ENCODE measurements at regions not wholly inside any gene's neighbourhood (a gene's known extent, or its start where the extent isn't known, plus 50 kb on each side); places are given as distances from the start of the nearest gene placed in this dataset.

GRCh38 chr6:165025040-165025439, 284.4 kb downstream of the C6orf118 start:
- Histone ChIP-seq H2BK20ac (ENCODE audit: low read depth, low read length, poor library complexity, severe bottlenecking) (no peak overlapping the region), H2BK12ac (ENCODE audit: insufficient read length, low read depth, low read length) (no peak overlapping the region), H3K4ac (ENCODE audit: low read depth, low read length) (no peak overlapping the region), H3K18ac (ENCODE audit: insufficient read length, low read depth, low read length) (no peak overlapping the region), H3K56ac (ENCODE audit: insufficient read length, low read depth, low read length) (no peak overlapping the region), H4K8ac (replicated peaks; ENCODE audit: insufficient read length, low read depth, low read length) (no peak overlapping the region), H3K4me2 (ENCODE audit: insufficient read depth, insufficient read length, low read length) (no peak overlapping the region), H4K20me1 (ENCODE audit: control insufficient read depth, insufficient read depth, insufficient read length) (no peaks in the 10 kb centered on the region), H3K14ac (ENCODE audit: insufficient read depth, low read length) (no peak overlapping the region), H2BK5ac (ENCODE audit: insufficient read length, low read length) (no peak overlapping the region), H2BK120ac (ENCODE audit: low read depth, low read length, poor library complexity, severe bottlenecking) (no peak overlapping the region), H3T11ph (ENCODE audit: low read length) (no peak overlapping the region), H3K9ac (ENCODE audit: extremely low read depth, insufficient read length, low read length) (no peak overlapping the region), H3K23me2 (ENCODE audit: insufficient read length, low read depth, low read length, poor library complexity, severe bottlenecking) (no peaks in the 10 kb centered on the region), H3K27ac (ENCODE audit: insufficient read length, low read depth, low read length) (no peak overlapping the region), H2AK5ac (ENCODE audit: insufficient read length, low read length) (no peak overlapping the region), H2AFZ (ENCODE audit: low read length) (no peak overlapping the region), H3K79me1 (ENCODE audit: insufficient read depth, low read depth, low read length, poor library complexity, severe bottlenecking) (no peaks in the 10 kb centered on the region), H4K5ac (ENCODE audit: insufficient read length, low read depth, low read length) (no peak overlapping the region), H3K4me1 (ENCODE audit: insufficient read depth, low read length) (no peaks in the 10 kb centered on the region), H3K23ac (ENCODE audit: insufficient read length, low read depth, low read length) (no peak overlapping the region), H3K9me3 (ENCODE audit: control insufficient read depth, low read depth, low read length) (no peaks in the 10 kb centered on the region), H4K91ac (ENCODE audit: insufficient read length, low read depth, low read length) (no peak overlapping the region), H2BK15ac (ENCODE audit: low read depth, low read length) (no peak overlapping the region), H3K27me3 (ENCODE audit: insufficient read depth, low read length) (no peaks in the 10 kb centered on the region), H3K79me2 (ENCODE audit: insufficient read depth, low read length) (no peaks in the 10 kb centered on the region)
- H3K4me1 Mint-ChIP-seq: no peaks in the 10 kb centered on the region
- no peaks in the 10 kb centered on the region for H3K36me3 Mint-ChIP-seq (ENCODE audit: insufficient read depth in 1 of 3, low read depth in 3 of 3)
- H3K27me3 Mint-ChIP-seq (ENCODE audit: low read depth): no peaks in the 10 kb centered on the region
- H3K27ac Mint-ChIP-seq: no peak overlapping the region
- no peak overlapping the region for H3K4me3 Mint-ChIP-seq
- no peaks in the 10 kb centered on the region for H3K9me3 Mint-ChIP-seq
- no peak for DNase-seq
- TF ChIP-seq CTCF (conservative IDR thresholded peaks at IDR 0.05): no peak
- no CpG with 5 or more reads among the region's 1 CpG for WGBS (ENCODE audit: extremely low coverage, insufficient read length, low lambda C conversion rate)

Measured in H9 (cell line).